Skeletal muscle cell (primary cell): ENCODE measurements at regions not wholly inside any gene's neighbourhood (a gene's known extent, or its start where the extent isn't known, plus 50 kb on each side); places are given as distances from the start of the nearest gene placed in this dataset.
"Not testable (repeated sequence)": the region's sequence is repeated elsewhere in the genome, so short reads cannot be mapped to it uniquely, and the experiment has no call there.

ENCODE experiments used
- DNase-seq: peaks from one replicate; pipeline ENCODE4 v3.0.0-alpha.2; 2010; ENCODE audit warnings: low read depth
- H3K4me3 ChIP-seq: 2 replicates; pipeline ENCODE4 v1.5.1; 2011; ENCODE audit warnings: low read depth, mild to moderate bottlenecking, control low read depth, low read length, moderate library complexity

GRCh38 chr2:175450029-175450760 lies 268.7 kb upstream of the ATP5MC3 start:
- no peak for DNase-seq
- no peak overlapping the region for H3K4me3 ChIP-seq

GRCh38 chr2:175449616-175450015 lies 268.1 kb upstream of the ATP5MC3 start:
- no peak for DNase-seq
- no peak overlapping the region for H3K4me3 ChIP-seq

GRCh38 chr2:175446201-175446600 lies 264.7 kb upstream of the ATP5MC3 start:
- no peak overlapping the region for H3K4me3 ChIP-seq
- DNase-seq: no peak

GRCh38 chr2:175445281-175445680 lies 263.8 kb upstream of the ATP5MC3 start:
- DNase-seq: no peak
- H3K4me3 ChIP-seq: no peak overlapping the region

- H3K4me3 ChIP-seq: no peak overlapping the region
These were observed 260.9 kb upstream of the ATP5MC3 start for GRCh38 chr2:175442441-175442840.

GRCh38 chr2:175441181-175441761 lies 259.8 kb upstream of the ATP5MC3 start:
- H3K4me3 ChIP-seq: no peak overlapping the region
- DNase-seq: no peak

More at GRCh38 chr2:175442441-175442840, 260.9 kb upstream of the ATP5MC3 start:
- no peak for DNase-seq

GRCh38 chr2:175439416-175439815 lies 257.9 kb upstream of the ATP5MC3 start:
- no peak for DNase-seq
- no peak overlapping the region for H3K4me3 ChIP-seq

- no peak for DNase-seq
These were observed 255.7 kb upstream of the ATP5MC3 start for GRCh38 chr2:175437167-175437566.

GRCh38 chr2:175436076-175436475 lies 254.6 kb upstream of the ATP5MC3 start:
- DNase-seq: no peak
- no peak overlapping the region for H3K4me3 ChIP-seq

More at GRCh38 chr2:175437167-175437566, 255.7 kb upstream of the ATP5MC3 start:
- H3K4me3 ChIP-seq: no peak overlapping the region

- DNase-seq: no peak
- H3K4me3 ChIP-seq: no peak overlapping the region
These were observed 253.5 kb upstream of the ATP5MC3 start for GRCh38 chr2:175435012-175435411.

GRCh38 chr2:175432793-175433192 lies 251.3 kb upstream of the ATP5MC3 start:
- no peak for DNase-seq
- H3K4me3 ChIP-seq: no peak overlapping the region

- H3K4me3 ChIP-seq: no peak overlapping the region
- DNase-seq: no peak
These were observed 250.5 kb upstream of the ATP5MC3 start for GRCh38 chr2:175432021-175432420.

- H3K4me3 ChIP-seq: no peak overlapping the region
- DNase-seq: no peak
These were observed 249.8 kb upstream of the ATP5MC3 start for GRCh38 chr2:175431101-175431946.

GRCh38 chr2:175430236-175430635 lies 248.7 kb upstream of the ATP5MC3 start:
- H3K4me3 ChIP-seq: no peak overlapping the region
- DNase-seq: no peak

GRCh38 chr2:175418224-175418835 lies 236.8 kb upstream of the ATP5MC3 start:
- H3K4me3 ChIP-seq: no peak overlapping the region
- DNase-seq: no peak

- DNase-seq: peak; percentile 20
- H3K4me3 ChIP-seq: no peak overlapping the region
These were observed 233.5 kb upstream of the ATP5MC3 start for GRCh38 chr2:175414882-175415487.

- no peak for DNase-seq
- H3K4me3 ChIP-seq: no peak overlapping the region
These were observed 232.8 kb upstream of the ATP5MC3 start for GRCh38 chr2:175414191-175414881.

GRCh38 chr2:175410941-175411340 lies 229.4 kb upstream of the ATP5MC3 start:
- DNase-seq, H3K4me3 ChIP-seq: not testable (repeated sequence)

GRCh38 chr2:175404839-175405238 lies 223.3 kb upstream of the ATP5MC3 start:
- no peak overlapping the region for H3K4me3 ChIP-seq
- no peak for DNase-seq
